IMR-90 (cell line): ENCODE measurements at regions not wholly inside any gene's neighbourhood (a gene's known extent, or its start where the extent isn't known, plus 50 kb on each side); places are given as distances from the start of the nearest gene placed in this dataset.

Experiments
- ATAC-seq: fragments of 200-7000 bp; cut with Tn5 transposase; 2 replicates; pipeline ENCODE4 v1.9.1; 2020; ENCODE audit warnings: low read depth, mild to moderate bottlenecking, moderate library complexity
- BruUV-seq: library from RNA; stranded (reverse); fragments of 400-500 nt; replicated peaks from 2 replicates; lab custom pipeline; 2021; lab: Mats Ljungman, UMichigan
- CTCF ChIA-PET: fragments of 300-600 bp; formaldehyde crosslinking; extraction: SDS; loops from one replicate; lab custom pipeline; 2021; ENCODE audit warnings: antibody characterized with exemption; lab: Yijun Ruan, JAX
- POLR2A ChIA-PET: fragments of 300-600 bp; sonication (Branson Sonifier 250); formaldehyde crosslinking; loops from one replicate; lab custom pipeline; 2022; ENCODE audit warnings: antibody characterized with exemption; ENCODE audit not compliant: unreplicated experiment; lab: Charles Lee
- DNase-seq: peaks from one replicate; pipeline ENCODE4 v3.0.0; 2013
- H2AFZ ChIP-seq: replicated peaks from 2 replicates; pipeline ENCODE3; 2013; ENCODE audit warnings: low read length, mild to moderate bottlenecking; ENCODE audit not compliant: poor library complexity
- H2AK5ac ChIP-seq: 2 replicates; pipeline ENCODE4 v1.6.1; 2013; ENCODE audit warnings: low read depth, low read length, inconsistent platforms
- H2AK9ac ChIP-seq: replicated peaks from 2 replicates; pipeline ENCODE3; 2013; ENCODE audit warnings: mild to moderate bottlenecking, low read depth, low read length, moderate library complexity; ENCODE audit not compliant: poor library complexity
- H2BK120ac ChIP-seq: 2 replicates; pipeline ENCODE4 v1.6.1; 2013; ENCODE audit warnings: low read depth, low read length, inconsistent platforms
- H2BK15ac ChIP-seq: 3 replicates; pipeline ENCODE4 v1.6.1; 2013; ENCODE audit warnings: low read depth, low read length, inconsistent platforms
- H2BK20ac ChIP-seq: 2 replicates; pipeline ENCODE4 v1.6.1; 2013; ENCODE audit warnings: low read depth, mild to moderate bottlenecking, inconsistent platforms, low read length, moderate library complexity
- H2BK5ac ChIP-seq: 2 replicates; pipeline ENCODE4 v1.6.1; 2013; ENCODE audit warnings: mild to moderate bottlenecking, low read depth, low read length, inconsistent platforms; ENCODE audit not compliant: poor library complexity, severe bottlenecking
- H3K14ac ChIP-seq: replicated peaks from 2 replicates; pipeline ENCODE4 v1.6.1; 2013; ENCODE audit warnings: low read depth, low read length, inconsistent platforms
- H3K18ac ChIP-seq: 2 replicates; pipeline ENCODE4 v1.6.1; 2013; ENCODE audit warnings: low read depth, low read length, control low read depth
- H3K23ac ChIP-seq: 2 replicates; pipeline ENCODE4 v1.6.1; 2013; ENCODE audit warnings: low read depth, low read length, inconsistent platforms
- H3K27ac ChIP-seq: 2 replicates; pipeline ENCODE4 v1.5.1; 2013; ENCODE audit warnings: mild to moderate bottlenecking, control low read depth, low read length; ENCODE audit not compliant: insufficient read depth
- H3K27me3 ChIP-seq: 2 replicates; pipeline ENCODE4 v1.6.1; 2013; ENCODE audit warnings: low read length; ENCODE audit not compliant: control insufficient read depth, insufficient read depth
- H3K36me3 ChIP-seq: 2 replicates; pipeline ENCODE4 v1.6.1; 2013; ENCODE audit warnings: low read length, mixed read lengths; ENCODE audit not compliant: control insufficient read depth, insufficient read depth
- H3K4ac ChIP-seq: 2 replicates; pipeline ENCODE4 v1.6.1; 2013; ENCODE audit warnings: low read depth, low read length, inconsistent platforms
- H3K4me1 ChIP-seq: 2 replicates; pipeline ENCODE4 v1.6.1; 2013; ENCODE audit warnings: low read length, mixed read lengths; ENCODE audit not compliant: control insufficient read depth, insufficient read depth
- H3K4me2 ChIP-seq: 2 replicates; pipeline ENCODE4 v1.6.1; 2013; ENCODE audit warnings: low read depth, mild to moderate bottlenecking, control low read depth, low read length, moderate library complexity
- H3K4me3 ChIP-seq: 2 replicates; pipeline ENCODE4 v1.5.1; 2013; ENCODE audit warnings: low read depth, mild to moderate bottlenecking, control low read depth, low read length, moderate library complexity; ENCODE audit not compliant: insufficient read depth
- H3K56ac ChIP-seq: 2 replicates; pipeline ENCODE4 v1.6.1; 2013; ENCODE audit warnings: low read length, inconsistent platforms; ENCODE audit not compliant: insufficient read depth; ENCODE audit errors: extremely low read depth
- H3K79me1 ChIP-seq, 2 experiments: 2 replicates each; pipeline ENCODE4 v1.6.1; 2013; ENCODE audit warnings: low read length in 2 of 2, inconsistent platforms in 1 of 2, low read depth in 1 of 2
- H3K9ac ChIP-seq: 2 replicates; pipeline ENCODE4 v1.6.1; 2013; ENCODE audit warnings: low read depth, low read length, control low read depth
- H3K9me1 ChIP-seq: 2 replicates; pipeline ENCODE4 v1.6.1; 2013; ENCODE audit warnings: low read length, inconsistent platforms; ENCODE audit not compliant: insufficient read depth
- H3K9me3 ChIP-seq: 2 replicates; pipeline ENCODE4 v1.6.1; 2013; ENCODE audit warnings: low read length; ENCODE audit not compliant: control insufficient read depth, insufficient read depth
- H4K20me1 ChIP-seq: 2 replicates; pipeline ENCODE4 v1.6.1; 2013; ENCODE audit warnings: low read length, inconsistent platforms; ENCODE audit not compliant: insufficient read depth
- H4K5ac ChIP-seq: 2 replicates; pipeline ENCODE4 v1.6.1; 2013; ENCODE audit warnings: mild to moderate bottlenecking, low read depth, low read length, control low read depth
- H4K8ac ChIP-seq, 2 experiments: 2 replicates each; pipeline ENCODE4 v1.6.1; 2013; ENCODE audit warnings: low read depth in 2 of 2, low read length in 2 of 2, control low read depth in 1 of 2, inconsistent platforms in 1 of 2
- H4K91ac ChIP-seq: 2 replicates; pipeline ENCODE4 v1.6.1; 2013; ENCODE audit warnings: low read depth, low read length, inconsistent platforms; ENCODE audit not compliant: insufficient read depth
- BHLHE40 ChIP-seq: fragments of 150-350 bp; IDR thresholded peaks from 2 replicates; pipeline ENCODE4 v1.6.1; 2016; ENCODE audit warnings: mild to moderate bottlenecking, low read depth, low read length
- CHD1 ChIP-seq: IDR thresholded peaks from 2 replicates; pipeline ENCODE4 v1.6.1; 2012; ENCODE audit warnings: low read depth, low read length, improper control_type of control experiment
- FOS ChIP-seq: fragments of 150-350 bp; IDR thresholded peaks from 2 replicates; pipeline ENCODE4 v1.6.1; 2016; ENCODE audit warnings: low read depth, low read length
- MAFK ChIP-seq: IDR thresholded peaks from 2 replicates; pipeline ENCODE4 v1.6.1; 2012; ENCODE audit warnings: low read depth, low read length, improper control_type of control experiment
- MXI1 ChIP-seq: IDR thresholded peaks from 2 replicates; pipeline ENCODE4 v1.6.1; 2012; ENCODE audit warnings: low read depth, mild to moderate bottlenecking, low read length, moderate library complexity, borderline replicate concordance
- NFE2L2 ChIP-seq: fragments of 150-350 bp; IDR thresholded peaks from 2 replicates; pipeline ENCODE4 v1.6.1; 2016; ENCODE audit warnings: low read depth, mild to moderate bottlenecking, low read length
- RCOR1 ChIP-seq: IDR thresholded peaks from 2 replicates; pipeline ENCODE4 v1.6.1; 2012; ENCODE audit warnings: mild to moderate bottlenecking, low read length, improper control_type of control experiment; ENCODE audit not compliant: insufficient replicate concordance
- RFX5 ChIP-seq: IDR thresholded peaks from 2 replicates; pipeline ENCODE4 v1.8.0; 2012; ENCODE audit warnings: low read depth, mild to moderate bottlenecking, low read length, moderate library complexity
- SMC3 ChIP-seq: fragments of 150-350 bp; IDR thresholded peaks from 2 replicates; pipeline ENCODE4 v1.6.1; 2016; ENCODE audit warnings: low read depth, mild to moderate bottlenecking, antibody characterized with exemption, low read length, moderate library complexity
- WGBS, 2 experiments: methylation state at CpG; one replicate each; pipeline versions ENCODE4 v1.1.5 to v1.1.7; 2013; ENCODE audit warnings: missing lambda C conversion rate in 2 of 2; ENCODE audit not compliant: insufficient read length in 1 of 2; ENCODE audit errors: extremely low coverage in 2 of 2; 5-methylcytosine and 5-hydroxymethylcytosine counted together
- dilution Hi-C: fragments of 300-500 bp; cut with HindIII; formaldehyde crosslinking; loops from one replicate; pipeline ENCODE4 v1.14.3; 2018; ENCODE audit warnings: low sequenced_read_pairs; ENCODE audit not compliant: unreplicated experiment
- in situ Hi-C: fragments of 300-500 bp; cut with MboI; formaldehyde crosslinking; loops from 3 replicates; pipeline ENCODE4 v1.14.3; 2019; ENCODE audit warnings: low sequenced_read_pairs, inconsistent platforms, mixed read lengths
- intact Hi-C: fragments of 100-400 bp; cut with micrococcal nuclease; formaldehyde crosslinking; loops from 2 replicates; pipeline ENCODE4 v1.10.0; 2022
- TF ChIP-seq, protein P1 (sequence below): fragments of 150-350 bp; IDR thresholded peaks from 2 replicates; pipeline ENCODE4 v1.6.1; 2017; ENCODE audit warnings: mild to moderate bottlenecking, antibody characterized with exemption, low read length, low read depth
- TF ChIP-seq, protein P2 (sequence below): fragments of 150-350 bp; IDR thresholded peaks from 2 replicates; pipeline ENCODE4 v1.6.1; 2016; ENCODE audit warnings: low read depth, mild to moderate bottlenecking, low read length, moderate library complexity, borderline replicate concordance

DNA sequence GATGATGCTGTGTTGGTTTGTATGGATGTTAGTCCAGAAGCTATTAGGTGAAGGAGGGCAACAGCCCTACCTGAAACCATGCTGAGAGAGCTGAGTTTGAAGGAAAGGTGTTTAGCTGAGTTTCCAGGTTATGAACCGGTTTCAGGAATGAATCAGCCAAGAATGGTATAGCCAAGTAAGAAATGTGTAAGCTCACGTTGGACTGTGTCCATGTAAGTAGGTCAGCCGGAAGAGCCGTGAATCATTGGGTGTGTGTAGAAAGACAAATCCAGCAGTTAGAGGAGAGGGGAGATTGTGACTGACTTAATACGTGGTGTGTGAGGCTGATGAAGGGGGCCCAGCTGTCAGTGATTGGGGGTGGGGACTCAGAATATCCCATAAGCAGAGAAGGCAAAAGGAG lies 77.2 kb upstream of the SPIN4 start:
- no peak overlapping the region for H4K5ac ChIP-seq
- ATAC-seq, result no peak
- no peak overlapping the region for H2BK15ac ChIP-seq
- H2BK5ac ChIP-seq, result no peak overlapping the region
- ChIA-PET CTCF (no interaction called here), POLR2A (no interaction called here)
- no peaks in the 10 kb centered on the region for H3K4me1 ChIP-seq
- TF ChIP-seq NFE2L2 (no peak), CHD1 (no peak), MXI1 (no peak), SMC3 (no peak), FOS (no peak), RCOR1 (no peak), BHLHE40 (no peak), MAFK (no peak), RFX5 (no peak)
- TF ChIP-seq, protein P1, sequence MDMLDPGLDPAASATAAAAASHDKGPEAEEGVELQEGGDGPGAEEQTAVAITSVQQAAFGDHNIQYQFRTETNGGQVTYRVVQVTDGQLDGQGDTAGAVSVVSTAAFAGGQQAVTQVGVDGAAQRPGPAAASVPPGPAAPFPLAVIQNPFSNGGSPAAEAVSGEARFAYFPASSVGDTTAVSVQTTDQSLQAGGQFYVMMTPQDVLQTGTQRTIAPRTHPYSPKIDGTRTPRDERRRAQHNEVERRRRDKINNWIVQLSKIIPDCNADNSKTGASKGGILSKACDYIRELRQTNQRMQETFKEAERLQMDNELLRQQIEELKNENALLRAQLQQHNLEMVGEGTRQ, result no peak
- TF ChIP-seq, protein P2, sequence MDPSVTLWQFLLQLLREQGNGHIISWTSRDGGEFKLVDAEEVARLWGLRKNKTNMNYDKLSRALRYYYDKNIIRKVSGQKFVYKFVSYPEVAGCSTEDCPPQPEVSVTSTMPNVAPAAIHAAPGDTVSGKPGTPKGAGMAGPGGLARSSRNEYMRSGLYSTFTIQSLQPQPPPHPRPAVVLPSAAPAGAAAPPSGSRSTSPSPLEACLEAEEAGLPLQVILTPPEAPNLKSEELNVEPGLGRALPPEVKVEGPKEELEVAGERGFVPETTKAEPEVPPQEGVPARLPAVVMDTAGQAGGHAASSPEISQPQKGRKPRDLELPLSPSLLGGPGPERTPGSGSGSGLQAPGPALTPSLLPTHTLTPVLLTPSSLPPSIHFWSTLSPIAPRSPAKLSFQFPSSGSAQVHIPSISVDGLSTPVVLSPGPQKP, result no peak
- no peak overlapping the region for H2BK20ac ChIP-seq
- H3K56ac ChIP-seq, result no peak overlapping the region
- no peak overlapping the region for H2BK120ac ChIP-seq
- DNase-seq, result peak; percentile 8
- H3K9me3 ChIP-seq, result no peaks in the 10 kb centered on the region
- H2AFZ ChIP-seq, result no peak overlapping the region
- no peak overlapping the region for H3K14ac ChIP-seq
- H3K36me3 ChIP-seq, result peaks cover 2% of the 10 kb centered on the region; the same call in 1 of the 2 replicates
- intact Hi-C loops, result loop anchor here (10.0 kb wide), 1 partner anchor 74 kb away; the partner anchor contains the start of gene SPIN4
- no peak overlapping the region for H2AK5ac ChIP-seq
- no peaks in the 10 kb centered on the region for H3K79me1 ChIP-seq
- H3K9ac ChIP-seq, result no peak overlapping the region
- no peak overlapping the region for H2AK9ac ChIP-seq
- no peaks in the 10 kb centered on the region for H3K9me1 ChIP-seq
- H3K27me3 ChIP-seq, result no peaks in the 10 kb centered on the region
- no peak overlapping the region for H3K23ac ChIP-seq
- no peak overlapping the region for H3K27ac ChIP-seq
- dilution Hi-C loops, result no loop called here
- H4K8ac ChIP-seq, result no peak overlapping the region
- H3K4me2 ChIP-seq, result no peak overlapping the region
- in situ Hi-C loops, result no loop called here
- no peak overlapping the region for H4K91ac ChIP-seq
- no peak overlapping the region for H3K4ac ChIP-seq
- no peak overlapping the region for H3K4me3 ChIP-seq
- H3K18ac ChIP-seq, result no peak overlapping the region
- 94% methylated on average over 3 of the region's 5 CpGs; no CpG with 5 or more reads in 1 of the 2 experiments for WGBS, 2 experiments
- TSS peak; percentile 21 for BruUV-seq
- H4K20me1 ChIP-seq, result no peaks in the 10 kb centered on the region
